Liver (tissue), 8 donors: ENCODE measurements at regions not wholly inside any gene's neighbourhood (a gene's known extent, or its start where the extent isn't known, plus 50 kb on each side); places are given as distances from the start of the nearest gene placed in this dataset.

ENCODE experiments used
- DNase-seq: peaks from one replicate; pipeline ENCODE4 v3.0.0-alpha.2; 2017; ENCODE audit warnings: low spot score
- H3K27ac ChIP-seq, 2 donors: one replicate each; pipeline ENCODE4 v1.7.0; 2013; ENCODE audit warnings: inconsistent platforms in 2 of 2, low read length in 2 of 2, control low read depth in 1 of 2, low read depth in 1 of 2, mild to moderate bottlenecking in 1 of 2
- H3K27me3 ChIP-seq, 4 donors: one replicate each; pipeline versions ENCODE4 v1.6.1 to v1.7.0; 2013; ENCODE audit warnings: low read length in 3 of 4, inconsistent platforms in 1 of 4, mild to moderate bottlenecking in 1 of 4, moderate library complexity in 1 of 4; ENCODE audit not compliant: control insufficient read depth in 4 of 4, insufficient read depth in 4 of 4
- H3K36me3 ChIP-seq, 4 donors: one replicate each; pipeline versions ENCODE4 v1.6.1 to v1.7.0; 2013; ENCODE audit warnings: low read length in 3 of 4, mild to moderate bottlenecking in 3 of 4, low read depth in 1 of 4, moderate library complexity in 1 of 4; ENCODE audit not compliant: control insufficient read depth in 4 of 4, insufficient read depth in 3 of 4
- H3K4me1 ChIP-seq, 4 donors: one replicate each; pipeline versions ENCODE4 v1.6.1 to v1.7.0; 2013; ENCODE audit warnings: low read length in 3 of 4, mild to moderate bottlenecking in 3 of 4, moderate library complexity in 1 of 4; ENCODE audit not compliant: control insufficient read depth in 4 of 4, insufficient read depth in 4 of 4
- H3K4me3 ChIP-seq, 3 donors: one replicate each; pipeline versions ENCODE4 v1.6.1 to v1.7.0; 2013; ENCODE audit warnings: low read length in 3 of 3, control low read depth in 1 of 3, low read depth in 1 of 3, mild to moderate bottlenecking in 1 of 3
- H3K9ac ChIP-seq, 2 donors: one replicate each; pipeline ENCODE4 v1.7.0; 2013; ENCODE audit warnings: low read length in 2 of 2, mild to moderate bottlenecking in 2 of 2, moderate library complexity in 2 of 2, control low read depth in 1 of 2, low read depth in 1 of 2
- H3K9me3 ChIP-seq, 4 donors: one replicate each; pipeline versions ENCODE4 v1.6.1 to v1.7.0; 2013; ENCODE audit warnings: low read length in 3 of 4; ENCODE audit not compliant: control insufficient read depth in 4 of 4
- CTCF ChIP-seq: fragments of 150-350 bp; IDR thresholded peaks from 2 replicates; pipeline ENCODE4 v1.5.1; 2017; ENCODE audit warnings: improper control_type of control experiment, low read depth, low read length; ENCODE audit not compliant: missing input control
- EGR1 ChIP-seq, 2 donors: IDR thresholded peaks; 2 replicates each; pipeline ENCODE4 v1.6.1; 2016 to 2018; ENCODE audit warnings: antibody characterized with exemption in 2 of 2, low read depth in 2 of 2
- FOXA1 ChIP-seq: IDR thresholded peaks from 2 replicates; pipeline ENCODE4 v1.6.1; 2016; ENCODE audit warnings: antibody characterized with exemption
- FOXA2 ChIP-seq: IDR thresholded peaks from 2 replicates; pipeline ENCODE4 v1.6.1; 2016; ENCODE audit warnings: antibody characterized with exemption
- GABPA ChIP-seq, 2 donors: IDR thresholded peaks in 1 of 2; conservative IDR thresholded peaks in 1 of 2; 2 replicates each; pipeline ENCODE4 v1.6.1; 2016; ENCODE audit warnings: antibody characterized with exemption in 2 of 2, mild to moderate bottlenecking in 1 of 2, moderate library complexity in 1 of 2
- HNF4A ChIP-seq, 2 donors: conservative IDR thresholded peaks; 2 replicates each; pipeline ENCODE4 v1.6.1; 2016; ENCODE audit warnings: antibody characterized with exemption in 2 of 2, mild to moderate bottlenecking in 2 of 2
- HNF4G ChIP-seq: IDR thresholded peaks from 2 replicates; pipeline ENCODE4 v1.6.1; 2016; ENCODE audit warnings: antibody characterized with exemption
- JUND ChIP-seq, 2 donors: IDR thresholded peaks; 2 replicates each; pipeline ENCODE4 v1.6.1; 2016; ENCODE audit warnings: antibody characterized with exemption in 2 of 2
- MAX ChIP-seq: IDR thresholded peaks from 2 replicates; pipeline ENCODE4 v1.6.1; 2016; ENCODE audit warnings: antibody characterized with exemption
- NR2F2 ChIP-seq: IDR thresholded peaks from 2 replicates; pipeline ENCODE4 v1.6.1; 2016; ENCODE audit warnings: antibody characterized with exemption
- RAD21 ChIP-seq, 2 donors: IDR thresholded peaks; 2 replicates each; pipeline ENCODE4 v1.6.1; 2016; ENCODE audit warnings: antibody characterized with exemption in 2 of 2, mild to moderate bottlenecking in 2 of 2
- REST ChIP-seq: IDR thresholded peaks from 2 replicates; pipeline ENCODE4 v1.6.1; 2016; ENCODE audit warnings: antibody characterized with exemption, mild to moderate bottlenecking
- RXRA ChIP-seq, 2 donors: IDR thresholded peaks; 2 replicates each; pipeline ENCODE4 v1.6.1; 2017 to 2018; ENCODE audit warnings: antibody characterized with exemption in 2 of 2, mild to moderate bottlenecking in 1 of 2
- TAF1 ChIP-seq: conservative IDR thresholded peaks from 2 replicates; pipeline ENCODE4 v1.6.1; 2016; ENCODE audit warnings: antibody characterized with exemption, mild to moderate bottlenecking
- YY1 ChIP-seq: IDR thresholded peaks from 2 replicates; pipeline ENCODE4 v1.6.1; 2016; ENCODE audit warnings: antibody characterized with exemption, mild to moderate bottlenecking
- ZBTB33 ChIP-seq: IDR thresholded peaks from 2 replicates; pipeline ENCODE4 v1.6.1; 2016; ENCODE audit warnings: antibody characterized with exemption
- WGBS: extraction: QIAGEN DNeasy Blood & Tissue Kit; methylation state at CpG from one replicate; pipeline ENCODE4 v1.1.7; 2013; 5-methylcytosine and 5-hydroxymethylcytosine counted together
- donor health status: healthy.
- donor health status: healthy.
- donor health status: healthy.
- donor health status: healthy.
- donor health status: healthy.

GRCh38 chr15:97099040-97099439, 768.5 kb downstream of the NR2F2 start:
- H3K27ac ChIP-seq, result no peak overlapping the region
- no peaks in the 10 kb centered on the region for H3K36me3 ChIP-seq
- H3K4me1 ChIP-seq, result no peaks in the 10 kb centered on the region
- peaks cover 0 to 2% (median 0%) of the 10 kb centered on the region in 4 donors for H3K9me3 ChIP-seq
- no peak for DNase-seq
- WGBS, result 89% methylated on average over 1 of the region's 1 CpG
- no peak overlapping the region for H3K9ac ChIP-seq
- TF ChIP-seq NR2F2 (no peak), FOXA2 (no peak), HNF4A (conservative IDR thresholded peaks at IDR 0.05) (no peak), MAX (no peak), ZBTB33 (no peak), REST (no peak)
- H3K27me3 ChIP-seq, result peaks cover 0 to 5% (median 0%) of the 10 kb centered on the region in 4 donors
- H3K4me3 ChIP-seq, result no peak overlapping the region

- Histone ChIP-seq H3K4me1 (no peaks in the 10 kb centered on the region), H3K27ac (no peak overlapping the region), H3K9me3 (peaks cover 0 to 4% (median 0%) of the 10 kb centered on the region in 4 donors), H3K4me3 (no peak overlapping the region), H3K27me3 (peaks cover 0 to 5% (median 0%) of the 10 kb centered on the region in 4 donors), H3K9ac (no peak overlapping the region), H3K36me3 (no peaks in the 10 kb centered on the region)
- TF ChIP-seq HNF4A (conservative IDR thresholded peaks at IDR 0.05), result no peak
- no peak for TF ChIP-seq GABPA (IDR thresholded peaks at IDR 0.05 in 1 of 2, conservative IDR thresholded peaks at IDR 0.05 in 1 of 2)
- no peak for TF ChIP-seq TAF1
- TF ChIP-seq FOXA1, result no peak
- no peak for TF ChIP-seq YY1
- no peak for TF ChIP-seq JUND (IDR thresholded peaks at IDR 0.05)
- no peak for TF ChIP-seq CTCF
- no peak for TF ChIP-seq RAD21 (IDR thresholded peaks at IDR 0.05)
- no peak for TF ChIP-seq RXRA (IDR thresholded peaks at IDR 0.05)
- TF ChIP-seq MAX, result no peak
- TF ChIP-seq HNF4G, result no peak
- TF ChIP-seq EGR1 (IDR thresholded peaks at IDR 0.05; ENCODE audit: low read depth in 2 of 2), result no peak
- TF ChIP-seq NR2F2, result no peak
- TF ChIP-seq REST, result no peak
- no peak for TF ChIP-seq ZBTB33
- no peak for DNase-seq
These were observed 771.1 kb downstream of the NR2F2 start for GRCh38 chr15:97101572-97101971.
